CD14-positive monocyte (primary cell): ENCODE measurements at regions not wholly inside any gene's neighbourhood (a gene's known extent, or its start where the extent isn't known, plus 50 kb on each side); places are given as distances from the start of the nearest gene placed in this dataset.

ENCODE experiments used
- DNase-seq, 3 donors: peaks; one replicate each; pipeline ENCODE4 v3.0.0-alpha.2; 2011 to 2022
- H2AFZ ChIP-seq: 2 replicates; pipeline ENCODE4 v1.6.0; 2012; ENCODE audit warnings: mild to moderate bottlenecking, low read depth, low read length, inconsistent platforms; ENCODE audit not compliant: insufficient read depth, poor library complexity, severe bottlenecking
- H3K27ac ChIP-seq, 2 donors: 1 replicate in 1 of 2; 2 replicates in 1 of 2; pipeline ENCODE4 v1.5.1; 2012 to 2013; ENCODE audit warnings: low read length in 2 of 2, control low read depth in 1 of 2, inconsistent platforms in 1 of 2, low read depth in 1 of 2, mild to moderate bottlenecking in 1 of 2
- H3K27me3 ChIP-seq, 2 donors: one replicate each; pipeline versions ENCODE4 v1.6.0 to v1.6.1; 2011 to 2013; ENCODE audit warnings: low read length in 2 of 2; ENCODE audit not compliant: control insufficient read depth in 2 of 2, insufficient read depth in 2 of 2
- H3K36me3 ChIP-seq, 2 donors: replicated peaks in 1 of 2; 1 replicate in 1 of 2; 2 replicates in 1 of 2; pipeline versions ENCODE4 v1.5.1 to v1.6.1; 2012 to 2013; ENCODE audit warnings: low read length in 2 of 2, control low read depth in 1 of 2, inconsistent platforms in 1 of 2, mild to moderate bottlenecking in 1 of 2; ENCODE audit not compliant: insufficient read depth in 2 of 2, control insufficient read depth in 1 of 2
- H3K4me1 ChIP-seq, 2 donors: 1 replicate in 1 of 2; 2 replicates in 1 of 2; pipeline versions ENCODE4 v1.5.1 to v1.6.1; 2012 to 2013; ENCODE audit warnings: low read length in 2 of 2, control low read depth in 1 of 2, inconsistent platforms in 1 of 2, mild to moderate bottlenecking in 1 of 2, moderate library complexity in 1 of 2; ENCODE audit not compliant: insufficient read depth in 2 of 2, control insufficient read depth in 1 of 2
- H3K4me2 ChIP-seq: replicated peaks from 2 replicates; pipeline ENCODE3; 2012; ENCODE audit warnings: low read length, moderate library complexity, mild to moderate bottlenecking; ENCODE audit not compliant: poor library complexity, severe bottlenecking; ENCODE audit errors: extremely low read depth
- H3K4me3 ChIP-seq, 3 experiments: fragments of 200-600 bp in 1 of 3; sonication (generic) in 1 of 3; replicated peaks in 1 of 3; 1 replicate in 2 of 3; 2 replicates in 1 of 3; pipeline ENCODE4 v1.5.1; 2011 to 2013; ENCODE audit warnings: low read length in 3 of 3, mild to moderate bottlenecking in 3 of 3, control low read depth in 2 of 3, low read depth in 2 of 3, inconsistent platforms in 1 of 3, moderate library complexity in 1 of 3
- H3K79me2 ChIP-seq: 2 replicates; pipeline ENCODE4 v1.6.0; 2012; ENCODE audit warnings: mild to moderate bottlenecking, control low read depth, inconsistent platforms, low read length, moderate library complexity; ENCODE audit not compliant: insufficient read depth
- H3K9ac ChIP-seq: 2 replicates; pipeline ENCODE4 v1.6.0; 2017; ENCODE audit warnings: low read length, mild to moderate bottlenecking; ENCODE audit not compliant: insufficient read depth, poor library complexity, severe bottlenecking
- H3K9me3 ChIP-seq, 2 donors: replicated peaks in 1 of 2; 1 replicate in 1 of 2; 2 replicates in 1 of 2; pipeline versions ENCODE4 v1.5.1 to v1.6.1; 2012 to 2013; ENCODE audit warnings: low read length in 2 of 2, control low read depth in 1 of 2; ENCODE audit not compliant: control insufficient read depth in 1 of 2, insufficient read depth in 1 of 2
- H4K20me1 ChIP-seq: 2 replicates; pipeline ENCODE4 v1.6.0; 2012; ENCODE audit warnings: mild to moderate bottlenecking, low read length, control low read depth, moderate library complexity; ENCODE audit not compliant: insufficient read depth
- H3K27ac Mint-ChIP-seq, 7 donors: one replicate each; pipeline ENCODE4 v1.8.0; 2020; ENCODE audit warnings: mild to moderate bottlenecking in 7 of 7, mixed read lengths in 7 of 7, moderate library complexity in 6 of 7, inconsistent platforms in 2 of 7
- H3K27me3 Mint-ChIP-seq, 3 donors: one replicate each; pipeline ENCODE4 v1.8.0; 2021 to 2022; ENCODE audit warnings: low read depth in 3 of 3, mild to moderate bottlenecking in 3 of 3, mixed read lengths in 3 of 3, moderate library complexity in 3 of 3, inconsistent platforms in 1 of 3
- H3K36me3 Mint-ChIP-seq, 2 donors: one replicate each; pipeline ENCODE4 v1.8.0; 2020; ENCODE audit warnings: mixed read lengths in 2 of 2, inconsistent platforms in 1 of 2, mild to moderate bottlenecking in 1 of 2
- H3K4me1 Mint-ChIP-seq: one replicate; pipeline ENCODE4 v1.8.0; 2020; ENCODE audit warnings: mild to moderate bottlenecking, mixed read lengths
- H3K4me3 Mint-ChIP-seq, 2 donors: one replicate each; pipeline ENCODE4 v1.8.0; 2020; ENCODE audit warnings: mild to moderate bottlenecking in 2 of 2, mixed read lengths in 2 of 2, moderate library complexity in 1 of 2
- H3K9me3 Mint-ChIP-seq, 7 donors: one replicate each; pipeline ENCODE4 v1.8.0; 2020 to 2022; ENCODE audit warnings: mixed read lengths in 7 of 7, mild to moderate bottlenecking in 6 of 7, moderate library complexity in 6 of 7, inconsistent platforms in 2 of 7
- CTCF ChIP-seq: fragments of 200-600 bp; IDR thresholded peaks from one replicate; pipeline ENCODE4 v1.8.0; 2022; ENCODE audit warnings: antibody characterized with exemption, mild to moderate bottlenecking
- WGBS: methylation state at CpG from one replicate; pipeline ENCODE4 v1.1.5; 2013; ENCODE audit warnings: missing lambda C conversion rate; ENCODE audit not compliant: insufficient coverage; 5-methylcytosine and 5-hydroxymethylcytosine counted together
- intact Hi-C, 2 donors: fragments of 100-400 bp; cut with micrococcal nuclease; formaldehyde crosslinking; loops; one replicate each; pipeline versions ENCODE4 v1.15.0 to v1.15.1; 2023

- intact Hi-C loops = no loop called here
- peaks cover 6% of the 10 kb centered on the region for H3K4me1 Mint-ChIP-seq
- Histone ChIP-seq H3K9ac (no peak overlapping the region), H3K79me2 (no peaks in the 10 kb centered on the region), H3K9me3 (no peaks in the 10 kb centered on the region), H4K20me1 (no peaks in the 10 kb centered on the region), H3K27ac (no peak overlapping the region), H3K36me3 (no peaks in the 10 kb centered on the region), H3K4me3 (no peak overlapping the region), H3K4me2 (no peak overlapping the region), H3K4me1 (no peaks in the 10 kb centered on the region), H2AFZ (no peak overlapping the region), H3K27me3 (no peaks in the 10 kb centered on the region)
- 100% methylated on average over 1 of the region's 2 CpGs for WGBS
- DNase-seq = no peak
- H3K27ac Mint-ChIP-seq = no peak overlapping the region
- H3K36me3 Mint-ChIP-seq = no peaks in the 10 kb centered on the region
- H3K27me3 Mint-ChIP-seq = peaks cover 0 to 2% (median 0%) of the 10 kb centered on the region in 3 donors
- H3K9me3 Mint-ChIP-seq = peaks cover 0 to 6% (median 5%) of the 10 kb centered on the region in 7 donors
- TF ChIP-seq CTCF = no peak
- H3K4me3 Mint-ChIP-seq = no peak overlapping the region
These were observed 343.5 kb downstream of the IDS start for GRCh38 chrX:149161435-149162088.

GRCh38 chrX:149157976-149158375 is 347.1 kb downstream of the IDS start:
- Histone ChIP-seq H3K27me3 (no peaks in the 10 kb centered on the region), H3K4me2 (no peak overlapping the region), H3K36me3 (no peaks in the 10 kb centered on the region), H3K27ac (no peak overlapping the region), H2AFZ (no peak overlapping the region), H3K79me2 (no peaks in the 10 kb centered on the region), H4K20me1 (no peaks in the 10 kb centered on the region), H3K9me3 (no peaks in the 10 kb centered on the region), H3K9ac (no peak overlapping the region), H3K4me3 (no peak overlapping the region), H3K4me1 (no peaks in the 10 kb centered on the region)
- no CpG with 5 or more reads among the region's 1 CpG for WGBS
- H3K27ac Mint-ChIP-seq = no peak overlapping the region
- peaks cover 0 to 7% (median 6%) of the 10 kb centered on the region in 7 donors for H3K9me3 Mint-ChIP-seq
- no peak for TF ChIP-seq CTCF
- intact Hi-C loops = no loop called here
- no peaks in the 10 kb centered on the region for H3K4me1 Mint-ChIP-seq
- H3K36me3 Mint-ChIP-seq = no peaks in the 10 kb centered on the region
- H3K4me3 Mint-ChIP-seq = no peak overlapping the region
- no peaks in the 10 kb centered on the region for H3K27me3 Mint-ChIP-seq
- DNase-seq = no peak
